ENCODE measurements at regions not wholly inside any gene's neighbourhood (a gene's known extent, or its start where the extent isn't known, plus 50 kb on each side); places are given as distances from the start of the nearest gene placed in this dataset.

DNA sequence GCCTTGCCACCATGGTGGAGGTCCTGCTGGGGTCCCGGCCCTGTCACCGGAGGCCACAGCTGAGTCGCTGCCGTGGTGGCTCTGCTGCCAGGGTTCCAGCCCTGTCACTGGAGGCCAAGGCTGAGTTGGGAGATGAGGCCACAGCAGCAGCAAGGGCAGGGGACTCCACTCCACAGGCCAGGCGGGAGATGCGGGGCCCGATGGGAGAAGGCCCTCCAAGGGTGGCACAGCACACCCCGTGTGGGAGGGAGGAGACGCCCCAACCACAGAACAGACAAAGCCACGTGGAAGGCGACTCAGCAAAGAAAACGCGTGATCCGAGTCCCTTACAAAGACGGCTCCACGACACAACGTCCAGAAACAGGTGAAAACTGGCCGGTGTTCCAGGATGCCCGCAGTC lies 159.3 kb downstream of the BRD1 start:
- peaks cover 13% of the 10 kb centered on the region for H3K4me1 ChIP-seq (ENCODE audit: control insufficient read depth, insufficient read depth, low read length)
- no peak overlapping the region for H3K4me3 ChIP-seq (ENCODE audit: low read length in 2 of 2)
- H3K9ac ChIP-seq (ENCODE audit: low read length in 2 of 2) = no peak overlapping the region
- H3K36me3 ChIP-seq (ENCODE audit: control insufficient read depth in 2 of 2, insufficient read depth in 2 of 2, low read length in 2 of 2) = no peaks in the 10 kb centered on the region
- peaks cover 29 to 30% of the 10 kb centered on the region in 2 donors for H3K27me3 ChIP-seq (ENCODE audit: control insufficient read depth in 1 of 2, insufficient read depth in 2 of 2, low read length in 2 of 2)
- H3K9me3 ChIP-seq (ENCODE audit: control insufficient read depth in 2 of 2, low read length in 2 of 2) = no peaks in the 10 kb centered on the region
- H3K27ac ChIP-seq (ENCODE audit: low read length) = no peak overlapping the region

DNA sequence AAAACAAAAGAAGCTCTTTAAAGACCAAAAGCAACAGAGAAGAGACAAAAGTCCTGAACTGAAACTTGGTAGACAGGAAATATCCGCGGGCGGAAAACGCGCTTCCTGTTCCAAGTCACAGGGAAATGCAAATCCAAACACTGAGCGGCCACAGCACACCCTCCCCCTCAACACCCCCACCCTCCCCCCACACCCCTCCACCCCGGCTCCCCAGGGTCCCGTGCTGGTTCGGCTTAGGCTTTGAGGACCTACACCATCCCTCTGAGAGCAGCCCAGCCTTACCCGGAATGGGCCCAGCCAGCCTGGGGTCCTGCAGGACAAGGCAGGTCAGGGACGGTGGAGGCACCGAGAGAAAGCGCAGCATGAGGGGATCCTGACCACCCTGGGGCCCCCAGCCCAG lies 160.4 kb downstream of the BRD1 start:
- Histone ChIP-seq H3K9ac (ENCODE audit: low read length in 2 of 2) (no peak overlapping the region), H3K27ac (ENCODE audit: low read length) (no peak overlapping the region), H3K36me3 (ENCODE audit: control insufficient read depth in 2 of 2, insufficient read depth in 2 of 2, low read length in 2 of 2) (no peaks in the 10 kb centered on the region), H3K4me3 (ENCODE audit: low read length in 2 of 2) (no peak overlapping the region), H3K9me3 (ENCODE audit: control insufficient read depth in 2 of 2, low read length in 2 of 2) (no peaks in the 10 kb centered on the region), H3K4me1 (ENCODE audit: control insufficient read depth, insufficient read depth, low read length) (peaks cover 13% of the 10 kb centered on the region), H3K27me3 (ENCODE audit: control insufficient read depth in 1 of 2, insufficient read depth in 2 of 2, low read length in 2 of 2) (peaks cover 24 to 32% of the 10 kb centered on the region in 2 donors)

DNA sequence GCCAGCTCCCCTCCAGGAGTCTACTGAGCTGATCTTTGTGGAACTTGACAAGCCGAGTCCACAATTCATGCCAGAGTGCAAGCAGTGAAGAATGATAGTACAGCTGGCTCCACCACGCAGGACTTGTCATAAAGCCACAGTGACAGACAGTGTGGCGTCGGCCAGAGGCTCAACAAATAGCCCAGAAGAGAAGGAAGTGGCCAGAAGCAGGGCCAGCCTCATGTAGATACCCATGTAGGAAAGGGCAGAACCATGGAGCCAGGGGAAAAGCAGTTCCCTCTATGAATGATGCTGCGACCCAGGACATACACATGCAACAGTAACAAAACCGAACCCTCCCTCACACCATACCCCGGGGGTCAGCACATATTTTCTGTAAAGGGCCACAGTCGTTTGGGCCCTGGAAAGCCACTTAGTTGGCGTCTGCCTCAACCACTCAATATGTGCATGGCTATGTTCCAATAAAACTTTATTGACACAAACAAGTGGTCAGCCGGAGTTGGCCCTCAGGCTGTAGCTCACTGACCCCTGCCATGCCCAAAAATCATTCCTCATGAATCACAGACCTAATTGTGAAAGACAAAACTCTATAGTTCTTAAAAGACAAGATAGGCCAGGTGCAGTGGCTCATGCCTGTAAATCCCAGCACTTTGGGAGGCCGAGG lies 161.4 kb downstream of the BRD1 start:
- no peaks in the 10 kb centered on the region for H3K36me3 ChIP-seq (ENCODE audit: control insufficient read depth in 2 of 2, insufficient read depth in 2 of 2, low read length in 2 of 2)
- H3K27ac ChIP-seq (ENCODE audit: low read length) = no peak overlapping the region
- H3K4me3 ChIP-seq (ENCODE audit: low read length in 2 of 2) = no peak overlapping the region
- no peaks in the 10 kb centered on the region for H3K9me3 ChIP-seq (ENCODE audit: control insufficient read depth in 2 of 2, low read length in 2 of 2)
- peaks cover 14 to 28% of the 10 kb centered on the region in 2 donors for H3K27me3 ChIP-seq (ENCODE audit: control insufficient read depth in 1 of 2, insufficient read depth in 2 of 2, low read length in 2 of 2)
- H3K9ac ChIP-seq (ENCODE audit: low read length in 2 of 2) = no peak overlapping the region
- H3K4me1 ChIP-seq (ENCODE audit: control insufficient read depth, insufficient read depth, low read length) = peaks cover 11% of the 10 kb centered on the region

DNA sequence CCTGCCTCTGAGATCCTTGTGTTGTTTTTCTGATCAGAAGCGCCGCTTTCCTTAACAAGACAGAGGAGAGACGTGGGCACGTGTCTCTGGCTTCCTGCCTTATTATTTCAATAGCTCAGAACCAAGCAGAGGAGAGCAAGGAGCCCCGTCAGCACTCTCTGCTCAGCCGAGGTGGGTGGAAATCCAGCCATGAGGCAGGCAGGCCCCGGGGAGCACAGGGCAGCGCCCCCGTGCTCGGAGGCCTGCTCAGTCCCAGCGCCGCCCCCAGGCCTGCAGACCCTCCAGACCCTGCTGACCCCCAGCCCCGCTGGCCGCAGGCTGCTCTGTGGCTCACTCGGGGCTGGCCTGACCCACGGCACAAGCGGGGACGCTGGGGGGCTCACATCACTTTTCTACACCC lies 162.8 kb downstream of the BRD1 start:
- Histone ChIP-seq H3K9ac (ENCODE audit: low read length in 2 of 2) (no peak overlapping the region), H3K4me3 (ENCODE audit: low read length in 2 of 2) (no peak overlapping the region), H3K27me3 (ENCODE audit: control insufficient read depth in 1 of 2, insufficient read depth in 2 of 2, low read length in 2 of 2) (peaks cover 10 to 27% of the 10 kb centered on the region in 2 donors), H3K4me1 (ENCODE audit: control insufficient read depth, insufficient read depth, low read length) (no peaks in the 10 kb centered on the region), H3K9me3 (ENCODE audit: control insufficient read depth in 2 of 2, low read length in 2 of 2) (no peaks in the 10 kb centered on the region), H3K27ac (ENCODE audit: low read length) (no peak overlapping the region), H3K36me3 (ENCODE audit: control insufficient read depth in 2 of 2, insufficient read depth in 2 of 2, low read length in 2 of 2) (no peaks in the 10 kb centered on the region)

DNA sequence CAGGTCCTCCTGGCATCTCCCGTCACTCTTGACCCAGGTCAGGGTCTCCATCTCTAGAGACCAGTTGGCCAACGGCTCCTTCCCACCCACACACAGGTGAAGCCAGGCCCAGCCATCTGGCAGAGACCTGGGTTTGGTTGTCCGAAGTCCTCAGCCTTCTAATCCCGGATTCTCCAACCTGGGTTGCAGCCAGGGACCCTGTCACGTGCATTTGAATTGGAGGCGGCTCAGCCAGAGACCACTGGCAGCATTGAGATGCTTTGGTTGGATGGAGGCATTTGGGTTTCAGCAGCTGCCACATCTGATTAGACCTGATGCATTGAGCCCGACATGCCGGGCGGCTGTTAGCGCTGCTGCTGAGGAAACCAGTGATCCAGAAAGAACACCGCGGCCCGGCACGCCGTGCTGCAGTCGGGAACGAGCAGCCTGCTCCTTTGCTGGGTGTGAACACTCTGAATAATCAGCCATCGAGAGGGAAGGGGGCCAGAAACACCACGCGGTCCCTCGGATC lies 163.2 kb downstream of the BRD1 start:
- Histone ChIP-seq H3K4me1 (ENCODE audit: control insufficient read depth, insufficient read depth, low read length) (no peaks in the 10 kb centered on the region), H3K9me3 (ENCODE audit: control insufficient read depth in 2 of 2, low read length in 2 of 2) (no peaks in the 10 kb centered on the region), H3K27ac (ENCODE audit: low read length) (no peak overlapping the region), H3K27me3 (ENCODE audit: control insufficient read depth in 1 of 2, insufficient read depth in 2 of 2, low read length in 2 of 2) (peaks cover 15 to 25% of the 10 kb centered on the region in 2 donors), H3K36me3 (ENCODE audit: control insufficient read depth in 2 of 2, insufficient read depth in 2 of 2, low read length in 2 of 2) (no peaks in the 10 kb centered on the region), H3K9ac (ENCODE audit: low read length in 2 of 2) (no peak overlapping the region), H3K4me3 (ENCODE audit: low read length in 2 of 2) (no peak overlapping the region)

DNA sequence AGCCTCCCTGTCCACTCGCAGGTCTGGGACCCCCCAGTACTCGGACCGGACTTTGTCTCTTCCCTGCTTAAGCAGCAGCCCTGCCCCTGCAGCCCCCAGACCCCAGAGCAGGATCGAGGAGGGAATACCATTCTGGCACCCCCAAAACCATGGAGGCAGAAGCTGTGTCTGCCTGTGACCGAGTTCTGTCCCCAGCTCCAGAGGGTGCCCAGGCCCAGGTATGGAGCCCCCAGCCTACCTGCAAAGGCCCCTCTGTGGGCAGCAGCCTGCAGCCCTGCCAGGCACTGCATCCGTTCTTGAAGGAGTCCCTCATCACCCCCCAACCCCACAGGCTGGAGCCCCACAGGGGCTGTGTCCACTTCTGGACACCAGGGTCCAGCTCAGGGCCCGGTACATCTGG lies 163.8 kb downstream of the BRD1 start:
- Histone ChIP-seq H3K9me3 (ENCODE audit: control insufficient read depth in 2 of 2, low read length in 2 of 2) (no peaks in the 10 kb centered on the region), H3K36me3 (ENCODE audit: control insufficient read depth in 2 of 2, insufficient read depth in 2 of 2, low read length in 2 of 2) (no peaks in the 10 kb centered on the region), H3K4me3 (ENCODE audit: low read length in 2 of 2) (no peak overlapping the region), H3K27ac (ENCODE audit: low read length) (no peak overlapping the region), H3K4me1 (ENCODE audit: control insufficient read depth, insufficient read depth, low read length) (no peaks in the 10 kb centered on the region), H3K9ac (ENCODE audit: low read length in 2 of 2) (no peak overlapping the region), H3K27me3 (ENCODE audit: control insufficient read depth in 1 of 2, insufficient read depth in 2 of 2, low read length in 2 of 2) (peaks cover 13 to 20% of the 10 kb centered on the region in 2 donors)

DNA sequence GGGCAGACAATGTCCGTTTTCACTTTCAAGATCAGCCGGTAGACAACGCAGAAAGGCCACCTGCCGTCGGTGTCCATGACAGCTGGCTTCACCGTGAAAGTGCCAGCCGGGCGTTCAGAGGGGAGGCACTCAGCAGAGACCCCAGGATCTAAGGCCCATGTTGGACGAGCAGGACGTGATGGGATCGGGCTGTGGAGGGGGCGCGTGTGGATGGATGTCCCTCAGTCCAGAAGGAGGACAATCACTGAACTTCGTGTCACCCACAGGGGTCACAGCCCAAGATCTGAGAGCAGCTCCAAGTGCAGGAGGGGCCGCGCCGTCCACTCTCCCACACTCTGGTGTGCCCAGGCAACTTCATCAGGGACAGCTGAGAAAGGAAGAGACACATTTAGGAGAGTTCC lies 164.4 kb downstream of the BRD1 start:
- Histone ChIP-seq H3K9ac (ENCODE audit: low read length in 2 of 2) (no peak overlapping the region), H3K4me1 (ENCODE audit: control insufficient read depth, insufficient read depth, low read length) (no peaks in the 10 kb centered on the region), H3K27me3 (ENCODE audit: control insufficient read depth in 1 of 2, insufficient read depth in 2 of 2, low read length in 2 of 2) (peaks cover 8 to 17% of the 10 kb centered on the region in 2 donors), H3K9me3 (ENCODE audit: control insufficient read depth in 2 of 2, low read length in 2 of 2) (no peaks in the 10 kb centered on the region), H3K27ac (ENCODE audit: low read length) (no peak overlapping the region), H3K36me3 (ENCODE audit: control insufficient read depth in 2 of 2, insufficient read depth in 2 of 2, low read length in 2 of 2) (no peaks in the 10 kb centered on the region), H3K4me3 (ENCODE audit: low read length in 2 of 2) (no peak overlapping the region)

DNA sequence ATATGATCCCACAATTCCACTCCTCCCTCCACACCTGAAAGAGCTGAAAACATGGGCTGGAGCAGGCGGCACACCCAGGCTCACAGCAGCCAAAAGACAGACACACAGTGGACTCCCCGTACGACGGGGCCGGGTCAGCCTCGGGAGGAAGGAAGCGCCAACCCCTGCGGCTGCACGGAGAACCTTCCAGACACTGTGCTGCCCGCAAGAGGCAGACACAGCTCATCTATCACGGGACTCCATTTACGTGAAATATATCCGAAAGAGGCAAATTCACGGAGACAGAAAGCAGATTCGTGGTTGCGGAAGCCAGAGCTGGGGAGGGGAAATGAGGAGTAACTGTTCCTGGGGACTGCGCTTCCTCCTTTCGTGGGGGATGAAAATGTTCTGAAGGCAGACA lies 165.0 kb downstream of the BRD1 start:
- Histone ChIP-seq H3K4me3 (ENCODE audit: low read length in 2 of 2) (no peak overlapping the region), H3K27me3 (ENCODE audit: control insufficient read depth in 1 of 2, insufficient read depth in 2 of 2, low read length in 2 of 2) (peaks cover 8 to 20% of the 10 kb centered on the region in 2 donors), H3K4me1 (ENCODE audit: control insufficient read depth, insufficient read depth, low read length) (no peaks in the 10 kb centered on the region), H3K9me3 (ENCODE audit: control insufficient read depth in 2 of 2, low read length in 2 of 2) (no peaks in the 10 kb centered on the region), H3K36me3 (ENCODE audit: control insufficient read depth in 2 of 2, insufficient read depth in 2 of 2, low read length in 2 of 2) (no peaks in the 10 kb centered on the region), H3K9ac (ENCODE audit: low read length in 2 of 2) (no peak overlapping the region), H3K27ac (ENCODE audit: low read length) (no peak overlapping the region)

DNA sequence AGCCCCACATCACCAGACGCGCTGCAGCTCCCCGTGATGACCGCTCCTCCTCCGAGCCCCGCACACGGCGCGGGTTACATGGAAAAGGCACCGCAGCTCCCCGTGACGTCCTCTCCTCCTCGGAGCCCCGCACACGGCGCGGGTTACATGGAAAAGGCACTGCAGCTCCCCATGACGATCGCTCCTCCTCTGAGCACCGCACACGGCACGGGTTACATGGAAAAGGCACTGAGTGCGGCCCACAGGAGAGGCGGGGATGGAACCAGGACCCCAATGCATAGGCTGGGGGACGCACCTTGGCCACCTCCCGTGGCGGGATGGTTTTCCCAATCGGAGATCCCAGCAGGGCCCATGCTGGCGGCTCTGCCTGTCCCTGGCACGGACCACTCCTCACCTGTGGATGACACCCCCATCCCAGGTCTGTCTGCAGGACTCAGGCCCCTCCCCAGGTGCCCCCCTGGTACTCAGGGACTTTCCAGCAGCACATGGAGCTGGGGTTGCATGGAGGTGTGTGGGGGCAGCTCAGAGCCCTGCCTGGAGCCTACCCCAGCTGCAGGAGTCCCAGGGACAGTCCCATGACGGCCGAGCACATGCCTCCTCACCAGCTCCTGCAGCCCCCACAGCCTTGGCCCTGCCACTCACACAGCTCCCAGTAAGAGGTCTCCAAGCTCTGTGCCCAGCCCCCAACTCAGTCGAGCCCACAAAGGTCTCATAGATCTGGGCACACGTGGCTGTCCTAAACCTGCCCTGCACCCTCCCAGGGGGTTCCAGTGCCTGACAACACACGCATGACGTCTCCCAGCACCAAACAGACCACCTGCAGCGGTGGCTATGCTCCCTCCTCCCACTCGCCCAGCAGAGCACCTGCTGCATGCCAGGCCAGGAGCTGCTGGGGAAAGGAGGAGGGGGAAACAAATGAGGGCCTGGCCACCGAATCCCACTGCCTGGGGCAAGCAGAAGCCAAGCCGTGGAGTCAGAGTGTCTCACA lies 166.6 kb downstream of the BRD1 start:
- Histone ChIP-seq H3K27ac (ENCODE audit: low read length) (no peak overlapping the region), H3K9ac (ENCODE audit: low read length in 2 of 2) (no peak overlapping the region), H3K9me3 (ENCODE audit: control insufficient read depth in 2 of 2, low read length in 2 of 2) (no peaks in the 10 kb centered on the region), H3K4me1 (ENCODE audit: control insufficient read depth, insufficient read depth, low read length) (no peaks in the 10 kb centered on the region), H3K27me3 (ENCODE audit: control insufficient read depth in 1 of 2, insufficient read depth in 2 of 2, low read length in 2 of 2) (peaks cover 5 to 18% of the 10 kb centered on the region in 2 donors), H3K36me3 (ENCODE audit: control insufficient read depth in 2 of 2, insufficient read depth in 2 of 2, low read length in 2 of 2) (no peaks in the 10 kb centered on the region), H3K4me3 (ENCODE audit: low read length in 2 of 2) (no peak overlapping the region)

DNA sequence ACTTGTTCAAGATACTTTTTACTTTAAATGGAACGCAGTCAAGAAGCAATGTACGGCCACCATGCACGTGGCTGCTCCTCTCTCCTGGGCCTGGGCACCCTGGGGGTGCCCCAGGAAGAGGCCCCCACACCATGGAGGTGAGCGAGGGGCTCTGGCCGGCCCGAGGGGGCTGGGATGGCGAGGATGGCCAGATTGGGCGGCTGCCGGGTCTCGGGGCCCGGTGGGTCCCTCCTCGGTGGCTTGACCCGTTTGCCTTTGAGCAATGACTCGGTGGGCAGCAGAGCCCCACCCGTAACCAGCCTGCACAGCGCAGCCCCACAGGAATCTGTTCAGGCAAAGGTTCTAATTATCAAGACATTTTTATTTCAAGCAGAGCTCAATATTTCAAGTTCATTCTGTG lies 167.4 kb downstream of the BRD1 start:
- Histone ChIP-seq H3K27ac (ENCODE audit: low read length) (no peak overlapping the region), H3K27me3 (ENCODE audit: control insufficient read depth in 1 of 2, insufficient read depth in 2 of 2, low read length in 2 of 2) (peaks cover 5 to 16% of the 10 kb centered on the region in 2 donors)

More for the DNA sequence above, 167.4 kb downstream of the BRD1 start:
- Histone ChIP-seq H3K9me3 (ENCODE audit: control insufficient read depth in 2 of 2, low read length in 2 of 2) (no peaks in the 10 kb centered on the region), H3K4me1 (ENCODE audit: control insufficient read depth, insufficient read depth, low read length) (no peaks in the 10 kb centered on the region), H3K36me3 (ENCODE audit: control insufficient read depth in 2 of 2, insufficient read depth in 2 of 2, low read length in 2 of 2) (no peaks in the 10 kb centered on the region), H3K9ac (ENCODE audit: low read length in 2 of 2) (no peak overlapping the region), H3K4me3 (ENCODE audit: low read length in 2 of 2) (no peak overlapping the region)

Data from stomach smooth muscle (tissue), 2 donors.